ENCODE measurements at regions not wholly inside any gene's neighbourhood (a gene's known extent, or its start where the extent isn't known, plus 50 kb on each side); places are given as distances from the start of the nearest gene placed in this dataset.

GRCh38 chr5:2686321-2687124 lies 65.0 kb downstream of the IRX2 start:
- no peak for TF ChIP-seq EZH2phosphoT487 (conservative IDR thresholded peaks at IDR 0.05; ENCODE audit: low read length)
- no peak for TF ChIP-seq CTCF (IDR thresholded peaks at IDR 0.05; ENCODE audit: insufficient read depth, low read length, poor library complexity, severe bottlenecking)
- Histone ChIP-seq H3K27me3 (ENCODE audit: low read length) (no peaks in the 10 kb centered on the region), H3K4me2 (ENCODE audit: low read depth, low read length, poor library complexity, severe bottlenecking) (no peak overlapping the region), H2AFZ (ENCODE audit: low read depth, low read length, severe bottlenecking) (no peak overlapping the region), H3F3A (ENCODE audit: insufficient read depth) (no peaks in the 10 kb centered on the region), H3K9ac (ENCODE audit: low read length) (no peak overlapping the region), H3K9me2 (replicated peaks; ENCODE audit: insufficient read depth, low read length) (no peaks in the 10 kb centered on the region), H3K4me3 (ENCODE audit: insufficient read depth, low read length, poor library complexity, severe bottlenecking) (no peak overlapping the region), H3K27ac (ENCODE audit: low read depth, low read length) (no peak overlapping the region), H4K20me1 (ENCODE audit: low read depth, low read length) (no peaks in the 10 kb centered on the region), H3K79me2 (ENCODE audit: insufficient read depth, low read length) (no peaks in the 10 kb centered on the region), H3K36me3 (ENCODE audit: low read length) (no peaks in the 10 kb centered on the region), H3K9me3 (ENCODE audit: insufficient read depth, low read length) (no peaks in the 10 kb centered on the region)

GRCh38 chr5:2685651-2686272 lies 65.7 kb downstream of the IRX2 start:
- Histone ChIP-seq H3K36me3 (ENCODE audit: low read length) (no peaks in the 10 kb centered on the region), H3K9ac (ENCODE audit: low read length) (no peak overlapping the region), H3K9me2 (replicated peaks; ENCODE audit: insufficient read depth, low read length) (no peaks in the 10 kb centered on the region), H3K4me3 (ENCODE audit: insufficient read depth, low read length, poor library complexity, severe bottlenecking) (no peak overlapping the region), H3F3A (ENCODE audit: insufficient read depth) (no peaks in the 10 kb centered on the region), H3K27ac (ENCODE audit: low read depth, low read length) (no peak overlapping the region), H4K20me1 (ENCODE audit: low read depth, low read length) (no peaks in the 10 kb centered on the region), H3K79me2 (ENCODE audit: insufficient read depth, low read length) (no peaks in the 10 kb centered on the region), H3K4me2 (ENCODE audit: low read depth, low read length, poor library complexity, severe bottlenecking) (no peak overlapping the region), H3K9me3 (ENCODE audit: insufficient read depth, low read length) (no peaks in the 10 kb centered on the region), H2AFZ (ENCODE audit: low read depth, low read length, severe bottlenecking) (no peak overlapping the region), H3K27me3 (ENCODE audit: low read length) (no peaks in the 10 kb centered on the region)
- TF ChIP-seq CTCF (IDR thresholded peaks at IDR 0.05; ENCODE audit: insufficient read depth, low read length, poor library complexity, severe bottlenecking): no peak
- TF ChIP-seq EZH2phosphoT487 (conservative IDR thresholded peaks at IDR 0.05; ENCODE audit: low read length): no peak

- no peaks in the 10 kb centered on the region for H3K79me2 ChIP-seq (ENCODE audit: insufficient read depth, low read length)
- H3F3A ChIP-seq (ENCODE audit: insufficient read depth): no peaks in the 10 kb centered on the region
- no peak overlapping the region for H3K4me3 ChIP-seq (ENCODE audit: insufficient read depth, low read length, poor library complexity, severe bottlenecking)
- no peaks in the 10 kb centered on the region for H3K9me3 ChIP-seq (ENCODE audit: insufficient read depth, low read length)
- H4K20me1 ChIP-seq (ENCODE audit: low read depth, low read length): no peaks in the 10 kb centered on the region
- H3K27me3 ChIP-seq (ENCODE audit: low read length): no peaks in the 10 kb centered on the region
- no peaks in the 10 kb centered on the region for H3K9me2 ChIP-seq (replicated peaks; ENCODE audit: insufficient read depth, low read length)
- no peaks in the 10 kb centered on the region for H3K36me3 ChIP-seq (ENCODE audit: low read length)
- H2AFZ ChIP-seq (ENCODE audit: low read depth, low read length, severe bottlenecking): no peak overlapping the region
- TF ChIP-seq CTCF (IDR thresholded peaks at IDR 0.05; ENCODE audit: insufficient read depth, low read length, poor library complexity, severe bottlenecking) (no peak), EZH2phosphoT487 (conservative IDR thresholded peaks at IDR 0.05; ENCODE audit: low read length) (no peak)
- no peak overlapping the region for H3K9ac ChIP-seq (ENCODE audit: low read length)
- H3K27ac ChIP-seq (ENCODE audit: low read depth, low read length): no peak overlapping the region
- H3K4me2 ChIP-seq (ENCODE audit: low read depth, low read length, poor library complexity, severe bottlenecking): no peak overlapping the region
These were observed 66.9 kb downstream of the IRX2 start for GRCh38 chr5:2684606-2685005.
